HG02610 (cell line): ENCODE measurements at regions not wholly inside any gene's neighbourhood (a gene's known extent, or its start where the extent isn't known, plus 50 kb on each side); places are given as distances from the start of the nearest gene placed in this dataset.
"Not testable (repeated sequence)": the region's sequence is repeated elsewhere in the genome, so short reads cannot be mapped to it uniquely, and the experiment has no call there.

Experiments
- ATAC-seq: cut with Tn5 transposase; IDR thresholded peaks from one replicate; pipeline ENCODE4 v1.9.1; 2021; ENCODE audit warnings: mild to moderate bottlenecking, moderate library complexity; ENCODE audit not compliant: unreplicated experiment

DNA sequence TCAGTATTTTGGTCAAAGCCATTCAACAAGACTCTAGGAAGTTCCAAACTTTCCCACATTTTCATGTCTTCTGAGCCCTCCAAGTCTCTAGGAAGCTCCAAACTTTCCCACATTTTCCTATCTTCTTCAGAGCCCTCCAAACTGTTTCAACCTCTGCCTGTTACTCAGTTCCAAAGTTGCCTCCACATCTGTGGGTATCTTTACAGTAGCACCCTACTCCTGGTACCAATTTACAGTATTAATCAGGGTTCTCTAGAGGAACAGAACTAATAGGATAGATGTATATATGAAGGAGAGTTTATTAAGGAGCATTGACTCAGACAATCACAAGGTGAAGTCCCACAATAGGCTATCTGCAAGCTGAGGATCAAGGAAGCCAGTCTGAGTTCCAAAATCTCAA is 296.0 kb upstream of the CCL2 start:
- not testable (repeated sequence) for ATAC-seq

DNA sequence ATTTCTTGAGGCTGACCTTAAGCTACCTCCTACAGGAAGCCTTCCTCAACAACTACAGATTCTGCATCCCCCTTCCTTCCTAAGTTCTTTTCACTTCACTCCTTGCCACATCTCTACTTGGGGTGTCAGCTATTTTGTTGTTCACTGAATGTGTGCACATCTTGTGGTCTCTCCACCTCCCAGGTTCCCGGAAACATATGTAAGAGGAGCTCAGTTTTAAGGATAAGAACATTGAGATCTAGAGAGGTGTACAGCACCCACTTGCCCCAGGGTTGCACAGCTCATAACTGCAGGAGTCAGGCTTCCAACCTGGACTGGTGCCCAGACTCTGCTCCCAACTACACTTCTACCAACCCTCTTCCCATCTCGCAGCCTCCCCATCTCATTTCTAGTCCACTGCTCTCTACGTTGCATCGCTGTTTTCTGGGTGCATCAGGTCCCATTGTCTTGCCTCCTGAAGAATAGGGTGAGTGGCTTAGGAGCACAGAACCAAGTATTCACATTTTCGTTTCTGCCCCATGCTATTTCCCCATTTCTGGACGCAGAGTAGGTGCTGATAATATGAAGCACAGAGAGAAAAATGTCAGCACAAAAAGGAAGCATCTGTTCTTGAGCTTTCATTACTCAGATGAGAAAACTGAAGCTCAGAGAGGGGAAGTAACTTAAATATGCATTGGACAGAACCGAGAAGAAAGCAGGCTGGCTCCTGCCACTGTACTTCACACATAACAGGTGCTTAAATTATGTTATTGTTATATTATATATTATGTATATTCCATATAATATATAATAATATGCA is 292.0 kb upstream of the CCL2 start:
- no peak for ATAC-seq

DNA sequence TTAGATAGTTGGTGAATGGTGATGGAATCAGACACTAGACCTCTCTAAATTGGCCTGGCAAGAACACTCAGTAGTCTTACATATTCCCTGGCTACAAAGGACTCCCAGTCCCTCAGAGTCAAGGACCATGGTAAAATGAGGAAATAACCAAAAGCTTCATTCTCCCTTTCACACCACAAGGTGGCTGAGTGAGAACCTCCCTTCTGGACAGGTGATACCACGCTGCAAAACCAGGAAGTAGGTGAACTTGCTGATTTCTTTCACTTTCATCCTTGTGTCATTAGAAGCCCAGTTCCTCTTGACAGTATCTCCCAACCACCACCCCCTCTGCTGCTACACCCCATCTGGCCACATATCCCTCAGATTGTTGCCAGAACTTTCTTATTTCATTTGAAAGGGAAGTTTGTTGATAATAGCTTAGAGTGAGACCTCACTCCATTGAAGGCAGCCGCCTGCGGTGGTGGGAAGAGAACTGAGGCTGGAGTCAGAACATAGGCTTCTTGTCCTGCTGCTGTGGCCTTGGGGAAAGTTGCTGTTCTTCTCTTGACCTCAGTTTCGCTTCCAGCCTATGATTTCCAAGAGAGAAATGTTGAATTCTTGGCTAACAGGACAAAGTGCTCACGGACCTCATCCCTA is 290.6 kb upstream of the CCL2 start:
- ATAC-seq, result peak; percentile 75

DNA sequence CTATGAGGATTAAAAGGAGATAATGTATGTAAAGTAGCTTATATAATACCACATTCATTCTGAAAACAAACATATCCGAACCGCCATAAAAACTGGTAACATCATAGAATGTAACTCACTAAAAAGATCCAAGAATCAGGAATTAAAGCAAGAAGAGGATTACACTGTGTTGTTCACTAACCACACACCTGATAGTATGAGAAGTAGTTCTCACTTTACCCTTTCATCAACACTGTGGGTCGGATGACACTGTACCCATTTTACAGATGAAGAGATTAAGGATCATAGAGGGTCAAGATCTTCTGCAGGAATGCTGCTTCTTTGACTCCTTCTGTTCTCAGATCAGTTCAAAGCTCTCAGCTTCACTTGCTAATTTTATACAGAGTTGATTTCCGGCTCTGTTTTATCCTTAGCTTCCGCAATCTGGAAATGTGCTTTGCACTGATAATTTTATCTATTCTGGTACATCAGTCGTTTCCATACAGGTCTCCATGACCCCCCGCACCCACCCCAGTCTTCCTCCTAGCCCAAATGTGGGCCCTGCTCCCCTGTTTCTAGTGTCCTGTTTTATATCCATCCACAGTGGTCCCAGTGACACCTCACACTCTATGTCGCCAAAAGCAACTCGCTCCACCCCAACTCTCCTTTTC is 288.6 kb upstream of the CCL2 start:
- ATAC-seq, result no peak

DNA sequence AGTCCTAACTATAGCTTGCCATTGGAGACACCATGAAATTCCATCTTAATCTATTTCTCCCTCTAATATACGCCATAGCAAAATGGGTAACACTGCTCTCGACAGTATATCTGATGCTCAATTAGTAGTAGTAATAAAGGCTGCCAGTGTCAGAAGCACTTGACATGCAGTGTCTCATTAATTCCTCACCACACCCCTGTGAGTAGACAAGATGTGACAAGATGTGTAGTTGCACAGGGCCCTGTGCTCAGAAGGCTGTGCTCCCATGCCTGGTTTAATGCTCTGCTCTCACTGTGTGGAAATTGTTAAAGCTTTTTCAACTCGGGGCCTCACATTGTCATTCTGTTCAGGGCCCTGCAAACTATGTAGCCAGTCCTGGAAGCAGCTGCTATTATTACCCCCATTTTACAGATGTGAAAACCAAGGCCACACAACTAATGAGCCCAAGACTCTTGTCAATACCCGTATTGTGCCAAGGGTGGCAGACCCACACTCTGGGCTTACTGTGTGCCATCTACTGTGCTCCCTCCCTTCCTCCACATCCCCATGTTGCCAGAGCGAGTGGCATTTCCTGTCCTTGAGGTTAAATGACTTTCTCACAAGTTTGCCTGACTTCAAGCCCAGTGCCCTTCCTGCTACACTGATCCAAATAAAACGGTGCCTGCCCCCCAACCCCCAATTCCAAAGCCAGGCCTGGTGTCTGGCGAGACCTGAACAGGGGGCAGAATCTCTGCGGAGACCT is 287.3 kb upstream of the CCL2 start:
- ATAC-seq, result no peak

DNA sequence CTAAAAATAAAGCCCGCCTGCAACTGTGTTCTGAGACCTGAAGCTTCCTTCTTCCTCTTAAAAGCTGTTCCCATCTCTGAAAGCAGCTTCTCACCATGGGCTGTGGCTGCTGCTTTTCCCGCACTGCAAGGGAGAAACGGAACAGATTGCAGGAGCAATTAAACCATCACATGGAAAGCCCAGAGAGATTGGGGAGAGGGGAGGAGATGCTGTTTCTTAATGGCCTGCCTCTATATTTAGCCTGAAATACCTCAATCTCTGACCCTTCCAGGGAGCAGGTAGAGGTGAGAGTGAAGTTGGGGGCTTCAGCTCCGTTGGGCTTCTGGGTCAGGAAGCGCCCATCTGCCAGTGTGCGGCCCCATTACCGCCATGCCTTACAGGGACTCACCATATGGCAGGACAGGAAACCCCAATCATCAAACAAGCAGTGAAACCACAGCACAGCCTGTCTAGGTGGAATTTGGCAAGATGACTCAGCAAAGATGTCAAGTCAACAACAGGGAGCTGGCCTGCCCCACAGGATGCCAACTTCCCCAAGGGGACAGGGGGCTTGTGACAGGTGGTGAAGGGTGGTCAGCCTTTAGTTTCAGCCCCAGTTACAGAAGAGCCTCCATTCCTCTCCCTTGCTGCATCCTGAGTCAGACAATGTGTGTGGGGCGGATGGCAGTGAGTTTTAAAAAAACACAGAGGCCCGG is 286.6 kb upstream of the CCL2 start:
- ATAC-seq, result peak; percentile 64

DNA sequence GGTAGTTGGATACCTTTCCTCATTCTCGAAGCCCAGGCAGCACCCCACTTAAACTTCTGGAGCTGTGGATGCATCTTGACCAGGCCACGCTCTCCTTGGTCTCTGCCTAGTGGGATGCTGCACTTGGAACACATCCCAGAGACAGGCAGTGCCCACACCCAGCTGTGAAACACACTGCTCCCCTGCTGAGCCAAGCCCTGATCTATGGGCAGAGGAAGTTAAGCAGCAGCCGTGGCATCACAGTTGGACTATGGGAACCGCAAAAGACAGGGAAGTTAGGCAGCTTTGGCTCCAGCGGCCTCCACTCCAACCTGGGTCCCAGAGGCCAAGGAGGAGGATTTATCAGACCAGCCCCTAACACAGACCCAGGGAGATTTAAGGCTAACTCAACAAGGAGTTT is 284.8 kb upstream of the CCL2 start:
- ATAC-seq, result no peak

DNA sequence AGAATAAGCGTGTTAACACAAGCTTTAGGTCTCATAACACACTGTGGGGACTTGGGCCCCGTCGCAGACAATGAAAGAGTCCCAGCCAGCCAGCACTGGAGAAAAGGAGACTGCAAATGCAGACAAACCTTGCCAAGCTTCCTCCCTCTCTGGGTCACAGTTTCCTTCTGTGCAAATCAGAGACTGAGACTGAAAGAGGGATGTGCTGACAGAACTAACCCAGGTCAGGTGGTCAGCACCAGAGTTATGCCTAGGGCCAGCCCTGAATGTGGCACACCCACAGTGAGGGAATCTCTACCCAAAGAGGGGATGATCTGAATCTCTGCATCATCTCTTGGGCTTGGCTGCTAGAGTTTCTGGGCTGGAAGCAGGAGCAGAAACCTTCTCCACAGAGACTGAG is 282.3 kb upstream of the CCL2 start:
- ATAC-seq, result no peak

DNA sequence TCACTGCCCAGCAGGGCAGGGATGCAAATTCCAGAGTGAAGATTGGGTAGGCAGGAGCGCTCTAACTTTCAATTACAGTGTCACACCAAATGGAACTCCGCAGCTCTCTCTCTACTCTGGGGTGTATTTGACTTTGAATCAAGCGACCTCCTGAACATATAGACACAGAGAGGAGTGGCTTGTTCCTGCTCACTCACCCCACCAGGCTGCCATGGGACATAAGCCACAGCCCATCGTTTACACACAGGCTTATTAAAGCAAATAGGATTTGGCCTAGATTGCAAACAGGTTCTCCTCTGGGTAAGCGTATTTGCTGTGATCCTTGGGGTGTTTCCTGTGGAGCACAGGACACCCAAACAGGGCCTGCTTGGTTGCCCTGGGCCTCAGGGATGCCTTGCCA is 281.6 kb upstream of the CCL2 start:
- no peak for ATAC-seq

DNA sequence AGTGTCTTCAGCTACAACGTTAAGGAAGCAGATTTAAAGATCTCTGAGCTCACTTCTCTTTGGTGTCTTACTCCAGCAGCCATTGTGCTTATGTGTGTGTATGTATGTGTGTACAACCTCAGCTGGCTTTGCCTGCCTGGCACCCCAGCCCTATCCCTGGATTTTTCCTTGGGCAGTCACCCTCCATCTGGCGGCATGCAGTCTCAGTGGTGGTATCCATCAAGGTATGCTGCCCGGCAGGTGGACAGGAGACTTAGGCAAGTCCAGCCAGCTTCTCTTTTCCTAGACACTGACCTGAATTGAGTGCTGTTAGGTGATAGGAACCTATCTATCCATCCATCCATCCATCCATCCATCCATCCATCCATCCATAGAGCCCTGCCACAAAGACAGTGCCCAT is 280.8 kb upstream of the CCL2 start:
- no peak for ATAC-seq

DNA sequence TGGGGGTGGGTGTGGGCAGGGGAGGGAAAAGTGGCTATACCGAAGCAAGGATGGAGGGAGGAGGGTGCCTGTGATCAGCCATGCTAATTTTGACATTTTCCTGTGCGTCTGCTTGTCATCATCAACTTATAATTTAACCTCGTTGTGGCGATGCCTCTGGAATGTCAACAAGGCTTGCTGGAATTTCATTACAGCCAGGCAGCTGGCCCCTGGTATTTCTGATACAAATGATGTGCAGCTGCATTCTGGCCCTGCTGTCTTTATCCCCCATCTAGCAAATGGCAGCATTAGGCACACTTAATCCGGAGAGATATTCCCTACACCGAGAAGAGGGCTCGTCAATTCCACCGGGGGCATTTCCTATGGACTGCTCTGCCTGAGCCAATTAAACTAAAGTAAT is 278.3 kb upstream of the CCL2 start:
- no peak for ATAC-seq

DNA sequence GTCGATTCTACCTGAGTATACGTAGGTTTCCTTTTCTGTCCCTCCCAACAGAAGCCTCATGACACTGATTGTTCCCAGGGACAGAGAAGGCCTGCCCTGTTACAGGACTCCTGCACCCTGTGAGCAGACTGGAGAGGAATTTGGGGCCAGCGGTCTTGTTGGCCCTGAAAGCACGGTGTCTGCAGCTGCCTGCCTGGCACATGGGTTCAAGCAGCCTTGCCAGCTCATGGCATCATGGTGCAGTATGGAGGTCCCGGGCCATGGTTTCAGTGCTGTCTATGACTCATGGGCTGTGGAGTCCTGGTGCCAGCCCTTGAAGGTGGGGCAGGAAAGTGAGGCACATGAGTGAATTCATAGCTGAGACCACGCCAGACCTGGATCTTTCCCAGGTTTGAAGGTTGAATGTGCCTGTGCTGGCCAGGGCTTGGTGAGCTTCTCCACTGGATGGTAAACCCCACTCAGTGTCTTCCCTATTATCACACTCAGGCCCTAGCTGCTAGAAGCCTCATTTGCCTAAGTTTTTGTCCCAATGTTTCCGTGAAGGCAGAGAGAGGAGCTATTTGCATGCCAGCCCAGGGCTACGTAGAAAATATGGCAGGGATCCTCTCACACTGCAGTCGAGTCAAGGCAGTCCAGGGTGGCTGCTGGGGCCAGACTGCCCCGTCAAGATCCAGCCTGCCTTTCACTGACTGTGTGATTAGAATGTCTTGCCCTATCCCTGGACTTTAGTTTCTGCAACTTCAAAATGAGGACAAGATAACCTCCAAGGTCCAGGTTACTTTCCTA is 277.2 kb upstream of the CCL2 start:
- no peak for ATAC-seq

DNA sequence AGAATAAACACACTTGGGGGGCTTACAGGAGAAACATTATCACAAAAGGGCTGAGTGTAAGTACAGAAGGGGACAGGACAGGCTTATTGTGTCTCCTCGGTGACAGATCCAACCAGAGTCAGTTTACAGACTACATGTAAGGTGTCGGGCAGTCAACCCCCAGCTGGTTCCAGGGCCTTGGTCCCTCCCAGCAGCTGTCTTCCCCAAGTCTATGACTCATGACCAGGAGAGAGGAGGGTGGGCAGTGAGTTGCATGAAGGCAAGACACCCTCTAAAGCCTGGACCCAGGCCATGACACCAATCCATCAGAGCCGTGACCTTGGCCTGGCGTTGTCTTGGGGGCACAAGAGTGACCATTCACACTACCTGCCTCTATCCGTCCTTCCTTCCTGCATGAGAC is 276.2 kb upstream of the CCL2 start:
- no peak for ATAC-seq

DNA sequence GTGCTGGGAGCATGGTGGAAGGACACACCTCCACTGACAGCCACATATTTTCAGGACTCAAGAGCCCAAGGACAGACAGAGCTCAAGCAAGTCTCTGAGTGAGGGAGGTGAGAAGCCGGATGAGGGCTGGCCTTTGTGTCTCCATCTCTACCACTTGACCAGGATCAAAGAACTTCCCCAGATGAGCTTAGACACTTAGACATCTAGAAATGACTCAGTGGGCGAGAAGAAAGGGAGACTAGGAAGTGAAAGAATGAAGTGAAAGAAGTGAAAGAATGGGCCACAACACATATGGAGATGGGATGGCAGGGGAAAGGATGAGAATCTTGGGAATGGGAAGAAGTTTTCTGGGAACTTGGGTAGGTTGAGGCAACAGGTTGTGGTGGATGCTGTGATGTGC is 274.9 kb upstream of the CCL2 start:
- ATAC-seq, result peak; percentile 56

DNA sequence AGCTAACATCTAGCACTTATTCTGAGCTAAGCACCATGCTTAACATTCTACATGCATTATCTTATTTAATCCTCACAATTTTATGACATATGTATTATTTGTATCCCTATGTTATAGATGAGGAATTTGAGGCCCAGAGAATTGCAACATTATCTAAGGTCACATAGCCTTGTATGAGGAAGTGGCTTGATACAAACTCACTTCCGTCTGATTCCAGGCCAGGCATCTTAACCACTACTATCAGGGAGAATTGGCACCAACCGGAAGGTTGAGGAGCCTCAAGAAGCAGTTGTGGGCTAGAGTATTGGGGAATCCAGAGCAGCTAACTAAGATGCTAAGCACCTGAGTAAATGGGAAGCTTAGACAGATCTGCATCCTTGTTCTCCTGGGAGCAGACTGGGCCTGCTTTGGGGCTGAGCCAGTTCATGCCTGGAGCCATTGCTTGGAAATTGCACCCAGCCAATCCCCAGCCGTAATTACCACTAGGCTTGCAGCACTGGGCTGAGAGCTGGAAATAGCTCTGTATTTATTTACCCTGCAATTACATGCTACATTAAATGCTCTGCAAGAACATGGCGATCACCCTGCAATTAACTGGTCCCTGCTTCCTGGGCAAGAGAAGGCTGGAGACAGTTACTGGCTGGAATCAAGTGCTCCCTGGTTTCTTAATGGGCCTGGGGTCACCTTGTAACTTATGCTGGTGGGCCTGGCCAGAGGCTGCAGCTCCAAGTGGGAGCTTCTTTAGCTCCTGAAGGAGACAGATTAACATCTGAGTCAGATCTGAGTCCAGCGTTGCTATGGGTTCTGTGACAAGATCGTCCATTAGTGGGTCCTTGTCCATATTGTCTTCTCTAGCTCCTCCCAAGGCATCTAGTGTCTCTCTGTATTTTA is 273.1 kb upstream of the CCL2 start:
- no peak for ATAC-seq

DNA sequence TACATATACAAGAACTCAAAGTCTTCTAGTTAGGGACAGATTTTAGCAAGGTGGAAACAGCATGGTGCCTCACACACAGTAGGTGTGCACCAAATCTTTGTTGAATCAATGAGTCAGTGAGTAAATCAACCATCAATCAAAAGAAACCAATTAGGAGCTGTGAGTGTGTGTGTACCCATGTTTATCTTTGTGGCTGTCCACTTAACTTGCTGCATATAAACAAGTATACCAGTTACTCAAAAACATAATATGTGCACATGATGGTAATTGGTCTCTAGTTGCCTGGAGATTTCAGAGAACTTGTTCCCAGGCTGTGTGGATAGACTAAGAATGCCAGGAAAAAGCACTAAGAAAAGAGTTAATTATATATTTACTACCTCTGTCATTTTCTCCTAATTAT is 272.2 kb upstream of the CCL2 start:
- no peak for ATAC-seq

DNA sequence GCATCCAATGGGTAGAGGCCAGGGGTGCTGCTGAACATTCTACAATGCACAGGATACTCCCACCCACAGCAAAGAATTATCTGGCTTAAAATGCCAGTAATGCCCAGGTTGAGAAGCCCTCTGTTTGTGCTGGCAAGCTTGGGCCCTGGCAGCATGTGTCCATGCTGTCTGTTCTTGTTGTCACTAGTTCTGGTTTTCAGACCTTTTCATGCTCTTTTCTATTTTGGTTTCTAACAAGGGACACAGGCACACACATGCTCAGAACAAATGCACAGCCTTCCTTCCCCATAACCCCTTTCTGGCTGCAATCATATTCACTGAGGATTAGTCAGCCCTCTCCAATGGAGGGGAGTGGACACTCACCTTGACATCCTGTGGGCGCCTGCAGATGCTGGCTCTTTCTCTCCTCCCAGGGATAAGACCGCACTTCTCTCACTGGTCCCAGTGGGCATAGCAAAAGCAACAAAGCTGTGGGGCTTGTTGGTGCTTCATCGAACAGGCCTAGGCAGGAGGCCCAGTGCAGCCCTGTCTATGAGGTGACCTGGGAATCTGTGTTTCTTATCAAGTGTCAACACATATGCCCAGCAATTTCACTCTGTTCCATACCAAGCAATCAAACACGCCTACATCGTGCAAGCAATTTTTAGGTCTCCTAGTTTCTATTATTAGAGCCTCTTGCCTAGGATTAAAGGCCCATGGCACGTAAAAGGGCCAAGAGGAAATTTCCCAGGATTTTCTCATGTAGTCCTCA is 271.1 kb upstream of the CCL2 start:
- no peak for ATAC-seq

DNA sequence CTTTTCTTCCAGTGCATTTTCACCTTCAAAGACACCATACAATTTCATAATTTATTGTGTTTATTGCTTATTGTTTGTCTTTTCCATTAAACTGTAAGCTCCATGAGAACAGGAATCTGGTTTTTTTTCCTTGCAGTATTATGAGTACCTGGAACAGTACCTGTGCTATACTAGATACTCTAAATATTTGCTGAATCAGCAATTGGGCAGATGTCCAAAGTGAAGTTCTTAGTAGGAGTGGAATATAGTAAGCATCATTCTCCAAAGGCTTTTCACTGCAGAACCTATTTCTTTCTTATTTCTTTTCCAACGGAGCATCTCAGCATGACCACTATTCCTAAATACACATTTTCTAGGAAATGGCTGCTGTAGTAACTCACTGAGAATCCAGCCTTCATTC is 269.0 kb upstream of the CCL2 start:
- no peak for ATAC-seq
